GM19035 (cell line): ENCODE measurements at regions not wholly inside any gene's neighbourhood (a gene's known extent, or its start where the extent isn't known, plus 50 kb on each side); places are given as distances from the start of the nearest gene placed in this dataset.
"Not testable (repeated sequence)": the region's sequence is repeated elsewhere in the genome, so short reads cannot be mapped to it uniquely, and the experiment has no call there.

Experiments used
- ATAC-seq: cut with Tn5 transposase; IDR thresholded peaks from one replicate; pipeline ENCODE4 v1.9.1; 2021; ENCODE audit not compliant: unreplicated experiment

DNA sequence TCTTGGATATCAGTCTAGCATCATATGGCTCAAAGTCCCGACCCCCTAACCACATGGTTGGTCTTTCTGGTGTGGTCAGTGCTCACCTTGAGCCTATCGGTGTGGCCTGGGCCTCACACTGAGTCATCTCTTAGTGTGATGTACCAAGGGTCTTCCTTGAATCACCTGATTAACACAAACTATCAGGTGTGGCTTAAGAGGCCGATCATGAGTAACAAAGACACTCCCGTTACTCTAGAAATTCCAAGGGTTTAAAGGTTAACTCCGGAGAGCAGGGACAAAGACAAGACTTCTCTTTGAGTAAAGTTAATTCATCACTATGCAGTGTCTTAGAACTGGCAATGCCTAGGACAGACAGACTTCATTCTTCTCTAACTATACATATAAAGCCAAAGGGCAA is 52.3 kb upstream of the ARMC3 start:
- no peak for ATAC-seq

DNA sequence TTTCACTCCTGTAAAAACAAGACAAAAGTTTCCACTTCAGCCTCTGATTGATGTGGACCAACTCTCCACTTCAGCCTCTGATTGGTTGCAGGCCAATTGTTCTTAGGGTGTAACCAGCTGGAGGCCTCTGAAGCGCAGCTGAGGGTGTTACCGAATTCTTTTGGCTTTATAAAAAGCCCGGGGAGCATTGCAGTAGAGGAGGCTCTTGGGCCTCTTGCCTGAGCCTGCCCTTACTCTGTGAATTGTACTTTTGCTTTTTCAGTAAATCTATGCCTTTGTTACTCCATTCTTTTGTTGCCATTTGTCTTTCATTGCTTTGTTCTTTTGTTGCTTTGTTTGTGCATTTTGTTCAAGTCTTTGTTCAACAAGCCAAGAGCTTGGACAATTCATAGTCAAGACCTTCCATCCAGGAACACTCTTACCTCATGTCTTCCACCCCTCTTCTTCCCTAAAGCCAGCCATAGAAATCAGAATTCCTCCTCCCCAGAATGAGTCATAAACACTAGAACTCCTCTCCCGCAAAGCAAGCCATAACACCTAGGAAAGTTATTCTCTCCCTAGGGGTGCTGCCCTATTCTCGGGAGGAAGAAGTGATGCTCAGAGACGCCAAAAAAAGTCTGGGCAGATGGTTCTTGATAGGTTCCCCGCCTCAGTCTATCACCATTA is 53.5 kb upstream of the ARMC3 start:
- no peak for ATAC-seq

DNA sequence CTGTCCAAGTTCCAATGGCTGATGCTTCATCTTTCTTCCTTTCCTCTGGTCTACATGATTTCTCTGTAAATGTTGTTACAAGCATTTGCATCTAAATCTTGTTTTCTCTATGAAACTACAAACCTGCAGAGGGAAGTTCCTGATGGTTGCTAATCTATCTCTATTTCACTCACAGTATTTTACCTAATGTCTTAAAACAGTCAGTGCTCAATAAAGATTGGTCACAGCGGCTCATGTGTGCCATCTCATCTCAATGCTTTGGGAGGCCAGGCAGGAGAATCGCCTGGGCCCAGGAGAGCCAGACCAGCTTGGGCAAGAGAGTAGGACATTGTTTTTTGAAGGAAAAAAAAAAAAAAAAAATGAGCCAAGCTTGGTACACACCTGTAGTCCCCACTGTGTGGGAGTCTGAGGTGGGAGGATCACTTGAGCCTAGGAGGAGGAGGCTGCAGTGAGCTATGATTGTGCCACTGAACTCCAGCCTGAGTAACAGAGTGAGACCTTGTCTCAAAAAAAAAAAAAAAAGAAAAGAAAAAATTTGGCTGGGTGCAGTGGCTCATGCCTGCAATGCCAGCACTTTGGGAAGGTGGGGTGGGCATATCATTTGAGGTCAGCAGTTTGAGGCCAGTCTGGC is 71.3 kb upstream of the ARMC3 start:
- ATAC-seq, result peak; percentile 94

DNA sequence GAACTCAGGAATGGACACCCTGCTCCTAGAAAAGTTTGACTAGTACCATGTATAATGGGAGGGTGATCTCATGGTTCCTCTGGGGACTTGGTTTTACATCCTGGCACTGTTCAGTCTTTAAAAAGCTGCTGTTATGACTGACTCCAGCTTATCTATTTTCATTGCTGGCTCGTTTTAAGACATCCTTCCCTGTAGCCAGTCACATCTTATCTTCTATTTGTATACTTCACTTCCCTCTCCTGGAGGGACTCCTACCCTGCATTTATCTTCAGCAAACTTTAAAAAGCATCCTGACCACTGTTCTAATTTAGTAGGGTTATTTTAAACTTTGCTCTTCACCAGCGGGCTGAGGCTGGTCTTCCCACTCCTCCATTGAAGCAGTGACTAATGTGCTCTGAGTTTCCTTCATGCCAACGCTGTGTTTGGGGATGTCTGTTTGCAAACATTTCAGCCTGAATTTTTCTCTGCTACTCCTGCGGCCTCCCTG is 72.9 kb upstream of the ARMC3 start:
- no peak for ATAC-seq

DNA sequence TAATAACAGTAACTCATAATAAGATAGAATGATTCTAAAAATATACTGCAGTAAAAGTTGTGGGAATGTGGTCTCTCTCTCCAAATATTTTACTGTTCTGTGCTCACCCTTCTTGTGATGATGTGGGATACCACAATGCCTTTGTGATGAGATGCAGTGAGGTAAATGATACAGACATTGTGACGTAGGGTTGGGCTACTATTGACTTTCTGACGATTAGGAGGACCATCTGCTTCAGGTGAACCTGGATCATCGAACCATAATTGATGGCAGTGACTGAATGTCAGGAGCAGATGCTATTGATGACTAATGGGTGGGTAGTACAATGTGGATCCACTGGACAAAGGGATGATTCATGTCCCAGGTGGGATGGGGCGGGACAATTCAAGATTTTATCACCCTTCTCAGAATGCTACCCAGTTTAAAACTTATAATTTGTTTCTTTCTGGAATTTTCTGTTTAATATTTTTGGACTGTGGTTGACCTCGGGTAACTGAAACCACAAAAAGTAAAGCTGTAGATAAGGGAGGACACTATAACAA is 73.9 kb upstream of the ARMC3 start:
- no peak for ATAC-seq

DNA sequence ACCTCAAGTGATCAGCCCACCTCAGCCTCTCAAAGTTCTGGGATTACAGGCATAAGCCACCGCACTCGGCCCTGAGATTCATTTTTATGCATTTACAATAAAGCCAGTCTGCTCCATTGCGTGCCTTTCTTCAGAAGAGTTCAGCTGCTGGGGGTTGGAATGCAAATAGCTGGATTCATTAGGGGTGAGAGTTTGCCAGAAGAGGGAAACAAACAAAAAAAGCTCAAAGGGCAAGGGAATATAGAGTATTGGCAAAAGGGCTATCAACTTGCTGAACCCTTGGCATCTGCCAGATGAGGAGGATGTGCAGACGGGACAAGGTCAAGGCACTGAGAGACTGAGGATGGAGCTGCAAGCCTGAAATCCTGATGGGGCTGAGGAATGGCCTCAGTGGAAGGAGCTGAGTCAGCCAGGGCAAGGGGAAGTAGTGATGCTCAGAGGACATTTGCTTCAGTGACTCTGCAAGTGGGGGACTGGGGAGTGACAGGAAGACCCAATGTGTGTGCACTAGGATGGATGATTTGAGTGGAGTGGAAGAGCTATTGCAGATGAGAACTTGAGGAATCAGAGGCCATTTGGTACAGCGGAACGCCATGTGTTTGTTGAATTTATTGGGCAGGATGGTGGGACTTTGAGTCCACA is 75.0 kb upstream of the ARMC3 start:
- ATAC-seq, result no peak

DNA sequence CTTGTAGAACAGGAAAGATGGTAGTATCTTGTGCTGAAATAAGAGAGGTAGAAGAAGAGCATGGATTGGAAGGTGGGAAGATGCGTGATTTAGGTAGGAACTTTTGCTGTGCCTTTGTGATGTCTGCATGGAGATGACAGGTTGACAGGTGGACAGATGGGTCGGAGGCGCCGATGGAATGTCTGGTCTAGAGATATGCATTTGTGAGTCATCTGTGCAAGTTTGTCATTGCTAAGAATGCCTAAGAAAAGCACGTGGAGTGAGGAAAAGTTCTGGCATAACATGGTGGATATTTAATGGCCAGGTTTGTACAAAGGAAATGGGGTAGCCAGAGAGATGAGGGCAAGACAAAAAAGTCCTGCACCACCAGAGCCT is 76.0 kb upstream of the ARMC3 start:
- ATAC-seq, result no peak

DNA sequence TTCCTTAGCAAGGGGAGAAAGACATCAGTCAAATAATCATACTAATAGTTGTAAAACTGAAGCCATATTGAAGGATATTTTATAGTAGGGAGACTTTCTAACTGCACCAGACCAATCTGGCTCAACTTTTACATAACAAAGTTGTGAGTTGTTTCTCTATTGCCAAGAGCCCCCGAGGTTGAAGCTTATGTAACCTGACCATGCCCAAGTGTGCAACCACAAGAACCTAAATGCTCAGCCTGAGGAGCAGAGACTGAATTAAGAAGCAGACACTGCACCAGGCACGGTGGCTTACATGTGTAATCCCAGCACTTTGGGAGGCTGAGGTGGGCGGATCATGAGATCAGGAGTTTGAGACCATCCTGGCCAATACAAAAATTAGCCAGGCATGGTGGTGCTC is 77.3 kb upstream of the ARMC3 start:
- no peak for ATAC-seq

DNA sequence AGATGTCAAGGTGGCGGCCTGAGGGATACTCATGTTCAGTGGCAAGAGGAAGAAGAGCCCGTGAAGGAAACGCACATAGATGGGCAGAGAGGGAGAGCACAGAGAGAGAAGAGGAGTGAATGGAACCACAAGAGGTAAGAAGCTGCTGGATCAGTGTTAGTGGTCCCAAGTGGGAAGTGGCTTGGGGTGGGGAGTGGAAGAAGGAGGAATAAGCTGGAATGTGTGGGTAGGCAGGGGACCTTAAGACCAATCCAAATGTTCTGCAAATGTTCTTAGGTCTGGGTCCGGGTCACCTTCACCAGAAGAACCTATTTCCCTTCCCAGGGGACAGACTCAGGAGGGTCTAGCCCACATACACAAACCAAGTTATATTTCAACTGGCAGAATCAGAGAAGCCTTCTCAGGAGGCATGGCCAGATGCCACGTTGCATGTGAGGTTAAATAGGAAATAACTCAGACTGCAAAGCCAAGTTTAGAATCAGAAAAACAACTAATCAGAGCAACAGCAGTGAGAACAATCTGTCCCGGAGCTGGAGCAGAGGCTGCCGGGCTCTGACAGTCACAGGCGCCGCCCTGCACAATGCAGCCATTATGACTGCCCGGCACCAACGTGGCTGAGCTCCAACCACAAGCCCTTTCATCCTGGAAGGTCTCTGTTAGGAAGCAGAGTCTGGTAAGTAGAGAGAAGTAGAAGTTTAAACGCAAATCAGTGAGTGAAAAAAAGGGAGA is 78.6 kb upstream of the ARMC3 start:
- no peak for ATAC-seq

DNA sequence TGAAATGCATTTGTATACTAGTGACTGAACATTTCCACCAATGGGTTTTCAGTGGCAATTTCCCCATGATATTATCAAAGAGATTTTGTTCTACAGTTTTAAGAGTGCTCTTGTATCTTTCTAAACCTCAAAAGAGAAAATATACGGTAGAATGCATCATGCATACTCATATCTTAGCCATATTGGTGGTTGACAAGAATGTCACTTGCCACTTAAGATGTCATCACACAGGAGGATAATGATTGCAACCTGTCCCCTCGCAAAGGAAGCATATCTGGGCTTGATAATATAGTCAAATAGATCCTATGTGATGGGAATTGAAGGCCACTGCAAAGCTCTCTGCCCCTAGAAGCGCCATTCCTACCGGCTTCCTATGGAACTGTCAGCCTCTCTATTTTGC is 79.3 kb upstream of the ARMC3 start:
- ATAC-seq, result no peak

DNA sequence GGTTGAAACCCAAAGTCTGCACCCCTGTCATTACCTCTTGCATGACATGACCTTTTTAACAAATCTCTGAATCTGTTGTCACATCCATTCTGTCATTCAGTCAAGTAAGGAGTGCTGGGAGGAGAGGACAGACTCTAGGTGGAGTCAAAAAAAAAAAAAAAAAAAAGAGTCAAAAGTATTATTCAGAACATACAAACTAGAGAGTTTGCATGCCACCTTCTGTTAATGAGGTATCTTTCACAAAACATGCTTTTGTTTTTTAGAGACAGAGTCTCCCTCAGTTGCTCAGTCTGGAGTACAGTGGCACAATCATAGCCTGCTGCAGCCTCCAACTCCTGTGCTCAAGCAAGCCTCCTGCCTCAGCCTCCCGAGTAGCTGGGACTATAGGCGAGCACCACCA is 81.6 kb upstream of the ARMC3 start:
- ATAC-seq, result no peak

DNA sequence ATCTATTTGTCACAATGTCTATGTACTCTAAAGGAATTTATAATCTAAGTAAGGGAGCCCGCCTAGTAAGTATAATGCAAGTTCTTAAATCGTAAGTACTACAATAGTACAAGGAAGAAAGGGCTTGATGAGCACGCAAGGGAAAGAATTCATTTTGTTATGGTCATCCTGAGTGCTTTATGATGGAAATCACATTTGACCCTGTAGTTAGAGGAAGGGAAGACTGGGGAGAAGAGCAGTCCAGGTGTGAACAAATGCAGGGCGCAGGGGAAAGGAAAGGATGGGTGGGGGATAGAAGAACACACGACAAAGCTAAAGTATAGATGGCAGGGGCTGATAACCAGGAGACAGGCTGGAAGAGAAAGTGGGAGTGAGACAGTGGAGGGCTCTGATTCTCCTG is 88.2 kb upstream of the ARMC3 start:
- no peak for ATAC-seq

DNA sequence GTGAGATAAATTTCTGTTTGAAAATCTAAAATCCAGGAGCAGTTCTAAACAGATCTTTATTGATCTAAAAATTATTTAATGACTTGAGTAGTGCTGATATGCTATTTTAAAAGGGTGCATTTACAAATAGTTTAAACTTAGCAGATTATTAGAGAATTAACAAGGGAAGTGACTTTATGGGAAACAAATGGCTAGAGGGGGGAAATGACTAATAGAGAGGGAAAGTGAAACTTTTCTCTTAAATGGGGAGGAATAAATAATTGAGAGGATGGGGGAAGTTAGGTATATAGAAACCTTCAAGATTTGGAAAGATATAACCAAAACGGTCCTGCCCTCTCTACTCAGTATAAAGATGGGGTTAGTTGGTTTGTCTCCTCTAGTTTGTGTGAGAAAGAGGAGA is 90.1 kb upstream of the ARMC3 start:
- no peak for ATAC-seq

DNA sequence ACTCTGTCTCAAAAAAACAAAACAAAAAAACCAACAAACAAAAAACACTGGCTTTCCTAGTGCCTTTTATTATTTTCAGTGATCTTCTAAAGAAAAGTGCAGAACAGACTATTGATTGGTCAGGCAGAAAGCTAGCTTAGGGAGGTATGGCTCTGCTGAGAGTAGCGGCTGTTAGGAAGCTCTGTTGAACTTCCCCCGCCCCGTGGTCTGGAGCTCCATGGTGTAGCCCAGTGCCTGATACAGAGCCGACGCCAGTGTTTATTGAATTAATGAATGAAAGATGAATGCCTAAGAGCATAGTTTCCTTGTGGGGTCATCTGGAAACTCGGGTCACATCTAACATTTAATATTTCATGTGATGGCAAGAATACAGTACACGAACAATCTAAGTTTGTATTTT is 90.5 kb upstream of the ARMC3 start:
- no peak for ATAC-seq

DNA sequence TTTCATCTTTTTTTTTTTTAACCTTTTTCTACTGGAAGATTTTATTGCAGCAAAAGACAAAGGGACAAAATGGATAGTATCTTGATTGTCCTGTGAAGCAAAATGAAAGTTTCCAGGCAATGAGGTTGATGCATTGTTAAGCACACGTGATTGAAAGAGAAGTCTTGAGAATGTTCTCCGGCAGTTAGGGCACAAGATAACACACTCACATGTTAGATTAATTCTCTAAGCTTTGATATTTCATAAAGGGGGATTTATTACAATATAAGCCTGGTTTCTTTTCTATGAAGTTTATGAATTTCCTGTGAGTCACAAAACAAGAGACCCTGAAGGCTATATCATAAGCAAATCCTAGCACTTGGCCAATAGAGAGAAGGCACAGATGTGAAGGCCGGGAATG is 93.4 kb upstream of the ARMC3 start:
- ATAC-seq, result no peak

DNA sequence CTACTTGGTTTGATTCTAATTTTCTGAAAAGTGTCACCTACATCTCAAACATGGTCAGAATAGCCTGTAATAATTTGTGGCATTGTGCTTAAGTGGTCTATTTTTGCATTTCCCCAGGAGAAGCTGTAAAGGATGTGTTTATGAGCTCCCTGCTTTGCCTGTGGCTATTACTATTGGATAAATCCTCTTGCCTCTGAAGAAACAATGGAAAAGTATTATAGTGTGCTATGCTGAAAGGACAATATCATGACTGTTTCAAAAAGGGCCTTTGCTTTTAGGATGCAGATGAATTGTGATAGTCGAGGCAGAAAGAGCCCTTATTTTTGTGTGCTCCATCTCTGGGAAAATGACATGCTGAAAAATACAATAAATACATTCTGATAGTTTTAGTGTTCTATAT is 94.1 kb upstream of the ARMC3 start:
- no peak for ATAC-seq

DNA sequence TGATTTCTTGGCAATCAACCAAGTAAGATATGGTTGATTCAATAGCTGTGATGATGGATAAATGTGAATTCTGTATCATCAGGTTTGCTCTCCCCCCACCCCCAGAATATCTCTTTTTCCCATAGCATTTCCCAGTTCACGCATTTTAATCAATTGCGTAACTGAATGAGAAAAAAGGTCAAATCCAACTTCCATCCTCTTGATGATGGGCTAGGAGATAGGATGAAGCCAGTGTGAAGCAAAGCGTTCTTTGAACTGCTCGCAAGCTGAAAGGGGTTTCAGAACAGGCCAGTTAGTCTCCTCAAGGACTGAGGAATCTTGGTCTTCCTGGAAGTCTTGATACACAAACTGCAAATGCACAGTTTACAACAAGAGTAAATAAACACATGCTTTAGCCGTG is 94.5 kb upstream of the ARMC3 start:
- no peak for ATAC-seq

DNA sequence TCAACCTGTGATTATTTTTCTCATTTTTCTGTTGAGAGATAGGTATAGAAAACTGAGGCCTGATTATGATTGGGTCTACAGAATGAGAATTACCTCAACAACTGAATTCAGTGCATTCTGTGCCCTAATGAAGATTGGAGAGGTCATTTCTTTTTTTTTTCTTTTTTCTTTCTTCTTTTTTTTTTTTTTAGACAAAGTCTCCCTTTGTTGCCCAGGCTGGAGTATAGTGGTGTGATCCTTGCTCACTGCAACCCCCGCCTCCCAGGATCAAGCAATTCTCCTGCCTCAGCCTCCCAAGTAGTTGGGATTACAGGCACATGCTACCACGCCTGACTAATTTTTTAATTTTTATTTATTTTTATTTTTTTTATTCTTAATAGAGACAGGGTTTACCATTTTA is 95.0 kb upstream of the ARMC3 start:
- ATAC-seq, result no peak

DNA sequence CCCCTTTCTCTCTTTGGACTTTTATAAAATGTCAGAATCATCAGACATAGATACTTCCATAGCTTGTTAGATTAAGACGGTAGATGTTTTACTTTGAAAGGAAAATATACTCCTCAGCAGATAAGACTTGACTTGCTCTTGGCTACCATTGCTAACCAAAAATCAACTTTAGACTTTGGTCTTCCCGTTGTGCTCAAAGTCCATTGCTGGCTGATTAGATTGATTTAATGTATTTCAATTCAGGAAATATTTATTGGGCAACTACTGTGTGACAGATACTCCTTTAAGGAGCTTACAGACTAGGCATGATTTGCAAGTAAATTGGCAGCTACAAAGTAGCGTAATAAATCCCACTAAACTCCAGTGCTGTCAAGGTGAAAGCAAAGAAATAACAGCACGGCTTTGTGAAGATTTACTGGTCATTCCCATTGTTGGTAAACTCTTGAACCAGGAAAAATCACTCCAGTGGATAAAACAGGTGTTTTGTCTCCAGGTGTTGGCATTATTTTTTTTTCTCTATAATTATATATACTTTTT is 95.7 kb upstream of the ARMC3 start:
- no peak for ATAC-seq

DNA sequence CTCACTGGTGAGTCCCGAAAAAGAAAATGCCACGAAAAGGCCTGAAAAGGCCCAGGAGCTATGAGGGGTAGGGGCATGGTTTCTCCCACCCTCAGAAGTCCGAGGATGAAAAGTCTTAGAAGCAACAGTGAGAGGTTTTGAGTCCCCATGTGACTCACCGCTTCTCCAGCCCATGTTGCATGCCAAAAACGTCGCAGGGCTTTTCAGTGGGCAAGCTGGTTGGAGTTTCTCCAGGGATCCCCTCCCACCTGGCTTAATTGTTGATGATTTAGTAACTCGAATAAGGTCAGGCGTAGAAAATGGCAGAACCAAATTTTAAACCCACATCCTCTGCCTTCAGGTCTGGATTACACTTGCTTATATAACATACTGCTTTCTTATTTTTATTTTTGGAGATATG is 96.3 kb upstream of the ARMC3 start:
- no peak for ATAC-seq

DNA sequence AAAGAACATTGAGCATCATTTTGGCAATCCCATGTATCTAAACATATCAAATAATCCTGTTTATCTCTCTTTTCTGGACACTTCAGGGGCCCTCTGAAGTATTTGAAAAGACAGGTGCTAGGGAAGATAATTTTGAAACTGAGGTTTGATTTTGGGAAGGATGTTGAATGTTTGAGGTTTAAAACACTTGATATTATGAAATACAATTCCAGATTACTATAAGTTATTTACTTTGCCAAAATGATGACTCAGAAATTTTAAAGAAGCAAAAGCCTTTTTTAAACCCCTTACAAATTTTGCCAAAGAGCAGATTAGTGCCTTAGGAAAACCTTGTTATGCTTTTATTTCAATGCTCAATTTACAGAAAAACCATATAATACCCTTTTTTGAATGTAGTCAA is 99.1 kb upstream of the ARMC3 start:
- ATAC-seq, result not testable (repeated sequence)
